Peyer's patch (tissue), 4 donors: ENCODE measurements at regions not wholly inside any gene's neighbourhood (a gene's known extent, or its start where the extent isn't known, plus 50 kb on each side); places are given as distances from the start of the nearest gene placed in this dataset.

Source experiments
- POLR2A ChIP-seq, 2 donors: fragments of 450-650 bp; IDR thresholded peaks; one replicate each; pipeline ENCODE4 v1.5.1; 2017; ENCODE audit warnings: antibody characterized with exemption in 2 of 2, mild to moderate bottlenecking in 2 of 2, moderate library complexity in 2 of 2
- TF ChIP-seq, protein P1 (sequence below), 6 experiments: fragments of 450-650 bp in 4 of 6; fragments of 200-600 bp in 2 of 6; sonication (generic) in 1 of 6; IDR thresholded peaks; one replicate each; pipeline ENCODE4 v1.5.1; 2017 to 2019; ENCODE audit warnings: antibody characterized with exemption in 6 of 6, mild to moderate bottlenecking in 3 of 6, moderate library complexity in 1 of 6

DNA sequence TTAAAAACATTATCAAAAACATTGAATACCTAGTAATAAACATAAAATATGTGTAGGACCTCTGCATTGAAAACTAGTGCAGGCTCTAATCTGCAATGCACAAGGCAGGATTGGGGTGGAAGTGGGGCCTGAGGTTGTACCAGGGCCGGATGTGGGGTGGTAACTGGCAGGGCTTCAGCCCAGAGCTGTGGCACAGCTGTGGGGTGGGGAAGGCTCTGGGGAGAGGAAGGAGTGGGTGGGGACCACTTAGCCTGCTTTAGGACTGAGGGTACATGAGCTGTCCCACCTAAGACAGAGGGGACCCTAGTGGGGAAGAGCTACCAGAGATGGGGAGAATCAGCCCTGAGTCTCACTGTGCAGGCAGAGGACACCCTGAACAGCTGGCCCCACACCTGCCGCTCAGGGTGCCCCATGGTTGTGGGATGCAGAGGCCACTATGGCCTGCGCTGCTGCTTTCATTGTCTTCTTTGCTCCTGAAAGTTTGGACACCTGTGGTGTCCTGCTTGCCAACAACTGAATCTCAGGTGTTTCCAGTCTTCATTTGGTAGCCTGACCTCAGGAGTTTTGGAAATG is 311.4 kb downstream of the TLE4 start:
- TF ChIP-seq, protein P1, sequence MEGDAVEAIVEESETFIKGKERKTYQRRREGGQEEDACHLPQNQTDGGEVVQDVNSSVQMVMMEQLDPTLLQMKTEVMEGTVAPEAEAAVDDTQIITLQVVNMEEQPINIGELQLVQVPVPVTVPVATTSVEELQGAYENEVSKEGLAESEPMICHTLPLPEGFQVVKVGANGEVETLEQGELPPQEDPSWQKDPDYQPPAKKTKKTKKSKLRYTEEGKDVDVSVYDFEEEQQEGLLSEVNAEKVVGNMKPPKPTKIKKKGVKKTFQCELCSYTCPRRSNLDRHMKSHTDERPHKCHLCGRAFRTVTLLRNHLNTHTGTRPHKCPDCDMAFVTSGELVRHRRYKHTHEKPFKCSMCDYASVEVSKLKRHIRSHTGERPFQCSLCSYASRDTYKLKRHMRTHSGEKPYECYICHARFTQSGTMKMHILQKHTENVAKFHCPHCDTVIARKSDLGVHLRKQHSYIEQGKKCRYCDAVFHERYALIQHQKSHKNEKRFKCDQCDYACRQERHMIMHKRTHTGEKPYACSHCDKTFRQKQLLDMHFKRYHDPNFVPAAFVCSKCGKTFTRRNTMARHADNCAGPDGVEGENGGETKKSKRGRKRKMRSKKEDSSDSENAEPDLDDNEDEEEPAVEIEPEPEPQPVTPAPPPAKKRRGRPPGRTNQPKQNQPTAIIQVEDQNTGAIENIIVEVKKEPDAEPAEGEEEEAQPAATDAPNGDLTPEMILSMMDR (IDR thresholded peaks at IDR 0.05), result no peak
- TF ChIP-seq POLR2A (IDR thresholded peaks at IDR 0.05), result no peak
